Stimulated activated CD4-positive, alpha-beta T cell treated with anti-CD3 and anti-CD28 coated beads, Interleukin-12 subunit alpha, Interleukin-12 subunit beta, amount 100 ng/mL, for 24 hours (primary cell): ENCODE measurements at regions not wholly inside any gene's neighbourhood (a gene's known extent, or its start where the extent isn't known, plus 50 kb on each side); places are given as distances from the start of the nearest gene placed in this dataset.
"Not testable (repeated sequence)": the region's sequence is repeated elsewhere in the genome, so short reads cannot be mapped to it uniquely, and the experiment has no call there.

Experiments used
- DNase-seq, 2 experiments: peaks; one replicate each; pipeline ENCODE4 v3.0.0-alpha.2; 2020; ENCODE audit warnings: low read depth in 2 of 2

- DNase-seq, result not testable (repeated sequence)
Observed at GRCh38 chr21:9745457-9746108, 775.8 kb upstream of the TPTE start.

GRCh38 chr21:9746311-9746710 lies 775.1 kb upstream of the TPTE start:
- not testable (repeated sequence) for DNase-seq

- not testable (repeated sequence) for DNase-seq
Observed at GRCh38 chr21:9746831-9747606, 774.4 kb upstream of the TPTE start.

GRCh38 chr21:9747870-9748269 lies 773.5 kb upstream of the TPTE start:
- DNase-seq, result not testable (repeated sequence)

GRCh38 chr21:9748451-9748850 lies 772.9 kb upstream of the TPTE start:
- not testable (repeated sequence) for DNase-seq

- not testable (repeated sequence) for DNase-seq
Observed at GRCh38 chr21:9749741-9750230, 771.6 kb upstream of the TPTE start.

GRCh38 chr21:9750341-9751086 lies 770.9 kb upstream of the TPTE start:
- DNase-seq, result no peak

GRCh38 chr21:9751087-9751585 lies 770.2 kb upstream of the TPTE start:
- not testable (repeated sequence) for DNase-seq

- DNase-seq, result not testable (repeated sequence)
Observed at GRCh38 chr21:9752028-9752427, 769.4 kb upstream of the TPTE start.

GRCh38 chr21:9753441-9753840 lies 767.9 kb upstream of the TPTE start:
- not testable (repeated sequence) for DNase-seq

- no peak for DNase-seq
Observed at GRCh38 chr21:9753943-9754342, 767.4 kb upstream of the TPTE start.

- not testable (repeated sequence) for DNase-seq
Observed at GRCh38 chr21:9754434-9754833, 766.9 kb upstream of the TPTE start.

GRCh38 chr21:9755611-9756010 lies 765.8 kb upstream of the TPTE start:
- no peak for DNase-seq

GRCh38 chr21:9756677-9757076 lies 764.7 kb upstream of the TPTE start:
- DNase-seq, result no peak

- DNase-seq, result not testable (repeated sequence)
Observed at GRCh38 chr21:9757118-9757517, 764.3 kb upstream of the TPTE start.

GRCh38 chr21:9757572-9757971 lies 763.8 kb upstream of the TPTE start:
- not testable (repeated sequence) for DNase-seq

- no peak for DNase-seq
Observed at GRCh38 chr21:9758141-9758540, 763.2 kb upstream of the TPTE start.

GRCh38 chr21:9758888-9759287 lies 762.5 kb upstream of the TPTE start:
- DNase-seq, result no peak

- DNase-seq, result no peak
Observed at GRCh38 chr21:9759972-9760371, 761.4 kb upstream of the TPTE start.

- no peak for DNase-seq
Observed at GRCh38 chr21:9760398-9761074, 760.8 kb upstream of the TPTE start.

- no peak for DNase-seq
Observed at GRCh38 chr21:9763306-9763705, 758.1 kb upstream of the TPTE start.

- DNase-seq, result no peak
Observed at GRCh38 chr21:9763807-9764206, 757.6 kb upstream of the TPTE start.
